Fibroblast of pulmonary artery (primary cell): ENCODE measurements at regions not wholly inside any gene's neighbourhood (a gene's known extent, or its start where the extent isn't known, plus 50 kb on each side); places are given as distances from the start of the nearest gene placed in this dataset.

Experiments used
- DNase-seq: peaks from one replicate; pipeline ENCODE4 v3.0.0-alpha.2; 2010; ENCODE audit warnings: low read depth
- H3K4me3 ChIP-seq: replicated peaks from 2 replicates; pipeline ENCODE4 v1.5.1; 2011; ENCODE audit warnings: low read depth, mild to moderate bottlenecking, control low read depth, low read length, moderate library complexity
- CTCF ChIP-seq: IDR thresholded peaks from 2 replicates; pipeline ENCODE4 v1.5.1; 2011; ENCODE audit warnings: mild to moderate bottlenecking, control low read depth, low read length, inconsistent platforms; ENCODE audit errors: missing control alignments

GRCh38 chrX:138929926-138930582 is 218.5 kb upstream of the FGF13 start:
- DNase-seq: no peak
- H3K4me3 ChIP-seq: no peak overlapping the region
- TF ChIP-seq CTCF: no peak

- H3K4me3 ChIP-seq: no peak overlapping the region
- no peak for DNase-seq
- TF ChIP-seq CTCF: no peak
These were observed 217.4 kb upstream of the FGF13 start for GRCh38 chrX:138928737-138929459.

GRCh38 chrX:138925330-138925729 is 213.8 kb upstream of the FGF13 start:
- H3K4me3 ChIP-seq: no peak overlapping the region
- DNase-seq: peak; percentile 47
- no peak for TF ChIP-seq CTCF

- no peak for DNase-seq
- no peak overlapping the region for H3K4me3 ChIP-seq
- no peak for TF ChIP-seq CTCF
These were observed 212.3 kb upstream of the FGF13 start for GRCh38 chrX:138923805-138924204.

- no peak for TF ChIP-seq CTCF
- H3K4me3 ChIP-seq: no peak overlapping the region
- DNase-seq: no peak
These were observed 209.5 kb upstream of the FGF13 start for GRCh38 chrX:138921031-138921430.

- peak; percentile 10 for DNase-seq
- TF ChIP-seq CTCF: no peak
- no peak overlapping the region for H3K4me3 ChIP-seq
These were observed 206.3 kb upstream of the FGF13 start for GRCh38 chrX:138917781-138918180.
